Stimulated activated memory B cell treated with anti-CD40 and anti-IgM and Interleukin-4, amounts not matched to agents 10 μg/mL and 1 μg/mL and 100 μg/mL, for 72 hours (primary cell): ENCODE measurements at regions not wholly inside any gene's neighbourhood (a gene's known extent, or its start where the extent isn't known, plus 50 kb on each side); places are given as distances from the start of the nearest gene placed in this dataset.
A peak's percentile ranks its signal among the peaks of the same experiment; 100 is the strongest.
"Not testable (repeated sequence)": the region's sequence is repeated elsewhere in the genome, so short reads cannot be mapped to it uniquely, and the experiment has no call there.

Source experiments
- ATAC-seq: fragments of 150-1000 bp; cut with Tn5 transposase; 2 replicates; pipeline ENCODE4 v1.10.0; 2021
- H3K27ac Mint-ChIP-seq: one replicate; pipeline ENCODE4 v1.8.0; 2022; ENCODE audit warnings: mild to moderate bottlenecking, mixed read lengths
- H3K27me3 Mint-ChIP-seq: one replicate; pipeline ENCODE4 v1.8.0; 2022; ENCODE audit warnings: mixed read lengths
- H3K36me3 Mint-ChIP-seq: one replicate; pipeline ENCODE4 v1.8.0; 2022; ENCODE audit warnings: mixed read lengths
- H3K4me1 Mint-ChIP-seq: one replicate; pipeline ENCODE4 v1.8.0; 2022; ENCODE audit warnings: mixed read lengths
- H3K4me3 Mint-ChIP-seq: one replicate; pipeline ENCODE4 v1.8.0; 2022; ENCODE audit warnings: mild to moderate bottlenecking, moderate library complexity, mixed read lengths
- H3K9me3 Mint-ChIP-seq: one replicate; pipeline ENCODE4 v1.8.0; 2022; ENCODE audit warnings: mixed read lengths

DNA sequence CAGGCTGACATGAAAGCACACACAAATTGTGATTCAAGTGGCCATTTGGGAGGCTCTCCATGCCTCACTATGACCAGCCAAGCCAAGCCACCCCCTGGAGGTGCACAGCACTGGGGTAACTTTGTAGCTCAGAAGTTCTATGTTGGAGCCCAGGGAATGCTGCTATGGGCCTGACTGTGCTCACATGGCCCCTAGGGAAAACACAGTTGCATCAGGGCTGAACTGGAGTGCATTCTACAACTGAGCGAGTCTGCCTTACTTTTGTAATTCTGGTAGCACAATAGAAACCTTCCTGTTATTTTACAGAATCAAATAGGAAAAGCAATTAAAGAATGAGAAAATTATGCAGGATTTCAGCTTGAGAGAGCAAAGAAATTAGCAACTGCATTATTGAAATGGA, 455.5 kb upstream of the TRPC7 start:
- Mint-ChIP-seq H3K4me1 (no peaks in the 10 kb centered on the region), H3K27me3 (no peaks in the 10 kb centered on the region), H3K4me3 (no peak overlapping the region), H3K9me3 (peaks cover 2% of the 10 kb centered on the region), H3K27ac (no peak overlapping the region), H3K36me3 (no peaks in the 10 kb centered on the region)
- ATAC-seq: no peak

DNA sequence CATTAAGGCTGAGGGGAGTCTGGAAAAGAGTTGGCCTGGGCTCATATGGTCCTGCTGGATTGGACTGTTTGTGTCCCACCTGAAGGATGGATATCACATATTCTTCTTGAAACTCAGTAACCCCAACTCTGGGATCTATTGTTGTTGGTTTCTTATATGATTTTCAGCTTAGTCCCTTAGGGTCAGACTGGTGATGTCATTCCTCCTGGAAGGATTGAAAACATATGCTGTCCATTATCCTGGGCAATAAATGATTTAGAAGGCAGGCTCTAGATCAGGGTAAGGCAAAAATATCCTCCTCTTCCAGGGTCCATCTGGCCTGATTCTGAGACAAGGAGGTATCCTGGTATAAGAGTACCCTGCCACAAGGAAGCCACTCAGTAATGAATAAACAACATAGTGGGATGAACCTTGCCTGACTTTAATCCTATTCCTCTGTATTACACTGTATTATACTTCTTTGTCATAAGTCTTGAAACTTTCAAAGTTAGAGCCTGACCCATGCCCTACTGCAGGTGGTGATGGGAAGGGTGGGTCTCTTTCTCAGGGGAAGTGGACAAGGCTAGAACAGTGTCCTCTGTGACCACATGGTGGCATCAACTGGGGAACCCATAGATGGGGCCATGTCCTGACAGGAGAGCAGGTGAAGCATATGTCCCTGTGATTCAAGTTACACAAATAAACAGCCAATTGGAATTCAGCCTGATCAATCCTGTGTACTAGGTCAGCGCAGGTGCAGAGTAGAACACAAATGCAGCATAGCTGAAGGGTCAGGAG, 454.4 kb upstream of the TRPC7 start:
- Mint-ChIP-seq H3K36me3 (no peaks in the 10 kb centered on the region), H3K27me3 (no peaks in the 10 kb centered on the region), H3K9me3 (peaks cover 2% of the 10 kb centered on the region), H3K4me3 (no peak overlapping the region), H3K27ac (no peak overlapping the region), H3K4me1 (no peaks in the 10 kb centered on the region)
- ATAC-seq: peak; percentile 50

- Mint-ChIP-seq H3K27me3 (no peaks in the 10 kb centered on the region), H3K9me3 (peaks cover 2% of the 10 kb centered on the region), H3K27ac (no peak overlapping the region), H3K4me3 (no peak overlapping the region), H3K4me1 (no peaks in the 10 kb centered on the region), H3K36me3 (no peaks in the 10 kb centered on the region)
- ATAC-seq: no peak
These were observed 451.0 kb upstream of the TRPC7 start for GRCh38 chr5:136816327-136816726.

GRCh38 chr5:136814619-136815378, 449.5 kb upstream of the TRPC7 start:
- no peak for ATAC-seq
- Mint-ChIP-seq H3K27me3 (no peaks in the 10 kb centered on the region), H3K36me3 (no peaks in the 10 kb centered on the region), H3K27ac (no peak overlapping the region), H3K4me3 (no peak overlapping the region), H3K9me3 (peaks cover 2% of the 10 kb centered on the region), H3K4me1 (no peaks in the 10 kb centered on the region)

DNA sequence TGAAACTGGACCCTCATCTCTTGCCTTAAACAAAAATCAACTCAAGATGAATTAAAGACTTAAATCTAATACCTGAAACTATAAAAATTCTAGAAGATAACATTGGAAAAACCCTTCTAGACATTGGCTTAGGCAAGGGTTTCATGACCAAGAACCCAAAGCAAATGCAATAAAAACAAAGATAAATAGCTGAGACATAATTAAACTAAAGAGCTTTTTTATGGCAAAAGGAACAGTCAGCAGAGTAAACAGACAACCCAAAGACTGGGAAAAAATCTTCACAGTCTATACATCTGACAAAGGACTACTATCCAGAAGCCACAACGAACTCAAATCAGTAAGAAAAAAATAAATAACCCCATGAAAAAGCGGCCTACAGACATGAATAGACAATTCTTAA, 446.9 kb upstream of the TRPC7 start:
- not testable (repeated sequence) for ATAC-seq, H3K4me3 Mint-ChIP-seq, H3K36me3 Mint-ChIP-seq, H3K27ac Mint-ChIP-seq, H3K9me3 Mint-ChIP-seq, H3K27me3 Mint-ChIP-seq, H3K4me1 Mint-ChIP-seq

GRCh38 chr5:136811551-136811950, 446.2 kb upstream of the TRPC7 start:
- Mint-ChIP-seq H3K27ac (no peak overlapping the region), H3K36me3 (no peaks in the 10 kb centered on the region), H3K4me3 (no peak overlapping the region), H3K9me3 (peaks cover 4% of the 10 kb centered on the region), H3K4me1 (peaks cover 5% of the 10 kb centered on the region), H3K27me3 (no peaks in the 10 kb centered on the region)
- no peak for ATAC-seq

- Mint-ChIP-seq H3K4me3 (no peak overlapping the region), H3K27me3 (no peaks in the 10 kb centered on the region), H3K4me1 (peaks cover 5% of the 10 kb centered on the region), H3K36me3 (no peaks in the 10 kb centered on the region), H3K9me3 (peaks cover 4% of the 10 kb centered on the region), H3K27ac (no peak overlapping the region)
- no peak for ATAC-seq
These were observed 445.7 kb upstream of the TRPC7 start for GRCh38 chr5:136811086-136811485.

- Mint-ChIP-seq H3K36me3 (no peaks in the 10 kb centered on the region), H3K4me1 (peaks cover 5% of the 10 kb centered on the region), H3K27ac (no peak overlapping the region), H3K4me3 (no peak overlapping the region), H3K9me3 (peaks cover 2% of the 10 kb centered on the region), H3K27me3 (no peaks in the 10 kb centered on the region)
- no peak for ATAC-seq
These were observed 445.0 kb upstream of the TRPC7 start for GRCh38 chr5:136810261-136810801.

- H3K27ac Mint-ChIP-seq: no peak overlapping the region
- H3K4me1 Mint-ChIP-seq: peaks cover 5% of the 10 kb centered on the region
- H3K36me3 Mint-ChIP-seq: no peaks in the 10 kb centered on the region
- peaks cover 2% of the 10 kb centered on the region for H3K9me3 Mint-ChIP-seq
- no peak for ATAC-seq
- no peak overlapping the region for H3K4me3 Mint-ChIP-seq
- H3K27me3 Mint-ChIP-seq: no peaks in the 10 kb centered on the region
These were observed 444.0 kb upstream of the TRPC7 start for GRCh38 chr5:136809382-136809781.

DNA sequence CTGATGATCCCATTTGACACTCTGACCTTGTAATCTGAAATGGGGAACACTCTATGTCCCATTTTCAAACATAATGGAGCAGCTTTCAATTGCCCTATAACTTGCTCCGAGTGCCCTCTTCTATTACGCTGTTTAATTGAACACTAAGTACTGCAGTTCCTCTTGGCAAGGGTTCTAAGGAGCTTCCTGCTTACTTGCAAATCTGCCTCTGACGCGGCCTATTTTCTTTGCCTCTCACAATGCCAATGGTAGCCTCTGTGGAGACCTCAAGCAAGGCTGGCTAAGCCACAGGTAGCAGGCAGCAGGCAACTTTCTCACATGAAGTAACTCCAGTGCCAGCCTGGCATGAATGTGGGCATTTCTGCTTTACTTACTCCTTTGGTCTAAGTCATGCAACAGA, 443.4 kb upstream of the TRPC7 start:
- peaks cover 5% of the 10 kb centered on the region for H3K4me1 Mint-ChIP-seq
- H3K27ac Mint-ChIP-seq: no peak overlapping the region
- H3K9me3 Mint-ChIP-seq: peaks cover 2% of the 10 kb centered on the region
- no peak overlapping the region for H3K4me3 Mint-ChIP-seq
- ATAC-seq: no peak
- no peaks in the 10 kb centered on the region for H3K27me3 Mint-ChIP-seq
- no peaks in the 10 kb centered on the region for H3K36me3 Mint-ChIP-seq

DNA sequence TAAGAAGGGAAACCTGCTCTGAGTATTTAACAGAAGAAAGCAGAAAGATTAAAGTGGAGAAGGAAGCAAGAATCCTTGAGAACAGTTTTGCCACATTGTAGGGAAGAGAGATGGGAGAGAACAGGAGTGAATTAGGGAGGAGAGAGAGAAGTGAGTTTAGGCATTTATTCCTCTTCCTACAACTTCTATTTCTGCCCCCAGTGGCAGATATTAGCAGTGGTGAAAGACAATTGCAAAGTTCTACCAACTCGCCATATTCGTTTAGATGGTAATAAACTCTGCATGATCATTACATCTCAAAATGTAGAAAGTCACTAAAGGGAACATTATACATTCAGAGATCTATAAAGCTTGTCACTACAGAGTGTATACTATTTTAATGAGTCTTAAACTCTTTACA, 440.1 kb upstream of the TRPC7 start:
- Mint-ChIP-seq H3K4me1 (peaks cover 5% of the 10 kb centered on the region), H3K9me3 (peaks cover 2% of the 10 kb centered on the region), H3K36me3 (no peaks in the 10 kb centered on the region), H3K27ac (no peak overlapping the region), H3K27me3 (no peaks in the 10 kb centered on the region), H3K4me3 (no peak overlapping the region)
- ATAC-seq: no peak

DNA sequence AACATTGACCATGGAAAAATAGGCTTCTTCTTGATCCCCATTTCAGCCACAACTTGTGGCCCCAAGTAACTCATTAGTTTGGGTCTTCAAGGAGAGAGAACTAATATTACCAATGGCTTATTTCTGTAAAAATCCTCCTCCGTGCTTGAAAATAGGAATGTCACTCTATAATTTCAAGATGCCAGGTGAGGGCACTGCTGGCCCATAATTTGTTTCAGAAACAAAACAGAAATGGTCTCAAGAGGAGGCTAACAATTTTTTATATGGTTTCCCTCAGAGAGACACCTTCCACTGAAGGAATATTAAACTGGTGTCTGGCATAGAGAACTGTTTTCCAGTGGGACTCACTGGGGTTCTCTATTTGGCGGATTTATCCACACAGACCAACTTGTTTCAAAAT, 437.0 kb upstream of the TRPC7 start:
- Mint-ChIP-seq H3K36me3 (no peaks in the 10 kb centered on the region), H3K27me3 (no peaks in the 10 kb centered on the region), H3K9me3 (no peaks in the 10 kb centered on the region), H3K27ac (no peak overlapping the region), H3K4me1 (no peaks in the 10 kb centered on the region), H3K4me3 (no peak overlapping the region)
- ATAC-seq: no peak

- Mint-ChIP-seq H3K4me1 (no peaks in the 10 kb centered on the region), H3K9me3 (no peaks in the 10 kb centered on the region), H3K36me3 (no peaks in the 10 kb centered on the region), H3K4me3 (no peak overlapping the region), H3K27ac (no peak overlapping the region), H3K27me3 (no peaks in the 10 kb centered on the region)
- peak; percentile 38 for ATAC-seq
These were observed 434.5 kb upstream of the TRPC7 start for GRCh38 chr5:136799806-136800372.

DNA sequence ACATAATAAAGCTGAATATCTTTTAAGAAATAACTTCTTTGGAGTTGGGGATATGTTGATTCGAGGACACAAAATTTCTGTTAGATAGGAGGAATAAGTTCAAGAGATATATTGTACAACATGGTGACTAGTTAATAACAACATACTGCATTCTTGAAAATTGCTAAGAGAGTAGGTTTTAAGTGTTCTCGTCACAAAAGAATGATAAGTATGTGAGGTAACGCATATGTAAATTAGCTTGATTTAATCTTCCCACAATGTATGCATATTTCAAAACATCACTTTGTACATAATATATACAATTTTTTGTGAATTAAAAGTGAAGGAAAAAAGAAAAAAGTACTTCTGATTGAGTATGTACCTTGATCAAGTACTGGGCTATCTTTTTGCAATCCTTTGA, 428.0 kb upstream of the TRPC7 start:
- ATAC-seq: no peak
- no peak overlapping the region for H3K27ac Mint-ChIP-seq

DNA sequence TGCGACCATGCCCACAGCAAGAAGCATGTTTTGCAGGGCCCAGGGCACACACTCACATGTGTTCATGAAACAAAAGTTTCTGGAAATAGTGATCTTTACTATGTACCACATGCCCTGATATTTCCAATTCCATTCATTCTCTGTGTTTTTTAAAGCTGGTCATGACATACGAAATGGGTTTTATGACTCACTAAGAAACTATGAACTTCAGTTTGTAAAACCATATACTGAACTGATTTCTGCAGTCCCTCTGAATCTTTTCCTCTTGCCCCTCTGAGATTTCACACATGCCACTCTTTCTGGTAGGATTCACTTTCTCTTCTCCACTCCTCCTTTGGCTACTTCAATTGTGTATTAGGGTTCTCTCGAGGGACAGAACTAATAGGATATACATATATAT, 416.1 kb upstream of the TRPC7 start:
- Mint-ChIP-seq H3K4me3 (no peak overlapping the region), H3K4me1 (no peaks in the 10 kb centered on the region), H3K9me3 (peaks cover 10% of the 10 kb centered on the region), H3K36me3 (no peaks in the 10 kb centered on the region), H3K27me3 (no peaks in the 10 kb centered on the region), H3K27ac (no peak overlapping the region)
- ATAC-seq: no peak

More for the DNA sequence above, 428.0 kb upstream of the TRPC7 start:
- Mint-ChIP-seq H3K27me3 (no peaks in the 10 kb centered on the region), H3K4me3 (no peak overlapping the region), H3K36me3 (no peaks in the 10 kb centered on the region), H3K4me1 (no peaks in the 10 kb centered on the region), H3K9me3 (no peaks in the 10 kb centered on the region)
